RPMI7951 (cell line): ENCODE measurements at regions not wholly inside any gene's neighbourhood (a gene's known extent, or its start where the extent isn't known, plus 50 kb on each side); places are given as distances from the start of the nearest gene placed in this dataset.

ENCODE experiments used
- DNase-seq: peaks from one replicate; pipeline ENCODE4 v3.0.0-alpha.2; 2012; ENCODE audit warnings: low read depth

GRCh38 chr17:13405807-13406206 lies 195.9 kb downstream of the HS3ST3A1 start:
- DNase-seq: no peak

- DNase-seq: no peak
These were observed 196.6 kb downstream of the HS3ST3A1 start for GRCh38 chr17:13405080-13405479.

GRCh38 chr17:13403982-13404946 lies 197.5 kb downstream of the HS3ST3A1 start:
- DNase-seq: no peak

GRCh38 chr17:13400491-13400890 lies 201.2 kb downstream of the HS3ST3A1 start:
- DNase-seq: no peak

GRCh38 chr17:13398853-13399252 lies 202.9 kb downstream of the HS3ST3A1 start:
- no peak for DNase-seq

GRCh38 chr17:13398091-13398490 lies 203.6 kb downstream of the HS3ST3A1 start:
- no peak for DNase-seq

- DNase-seq: peak; percentile 17
These were observed 205.9 kb downstream of the HS3ST3A1 start for GRCh38 chr17:13395862-13396261.

- peak; percentile 74 for DNase-seq
These were observed 206.4 kb downstream of the HS3ST3A1 start for GRCh38 chr17:13395346-13395745.

- DNase-seq: peak; percentile 70
These were observed 207.7 kb downstream of the HS3ST3A1 start for GRCh38 chr17:13393841-13394710.

- no peak for DNase-seq
These were observed 213.8 kb downstream of the HS3ST3A1 start for GRCh38 chr17:13387952-13388351.

- DNase-seq: no peak
These were observed 214.5 kb downstream of the HS3ST3A1 start for GRCh38 chr17:13387236-13387635.

- no peak for DNase-seq
These were observed 216.2 kb downstream of the HS3ST3A1 start for GRCh38 chr17:13385481-13385911.

GRCh38 chr17:13384626-13385025 lies 217.1 kb downstream of the HS3ST3A1 start:
- peak; percentile 24 for DNase-seq

GRCh38 chr17:13378361-13378760 lies 223.4 kb downstream of the HS3ST3A1 start:
- DNase-seq: no peak

- DNase-seq: no peak
These were observed 227.3 kb downstream of the HS3ST3A1 start for GRCh38 chr17:13374203-13375143.

- DNase-seq: no peak
These were observed 229.3 kb downstream of the HS3ST3A1 start for GRCh38 chr17:13372432-13372831.

GRCh38 chr17:13367154-13367553 lies 234.6 kb downstream of the HS3ST3A1 start:
- DNase-seq: no peak

- no peak for DNase-seq
These were observed 236.4 kb downstream of the HS3ST3A1 start for GRCh38 chr17:13365331-13365730.

GRCh38 chr17:13363771-13364170 lies 238.0 kb downstream of the HS3ST3A1 start:
- no peak for DNase-seq

GRCh38 chr17:13362341-13363122 lies 239.2 kb downstream of the HS3ST3A1 start:
- DNase-seq: peak; percentile 82
